T-helper 1 cell (primary cell): ENCODE measurements at regions not wholly inside any gene's neighbourhood (a gene's known extent, or its start where the extent isn't known, plus 50 kb on each side); places are given as distances from the start of the nearest gene placed in this dataset.
"Not testable (repeated sequence)": the region's sequence is repeated elsewhere in the genome, so short reads cannot be mapped to it uniquely, and the experiment has no call there.

Experiments used
- DNase-seq, 5 donors: peaks; one replicate each; pipeline ENCODE4 v3.0.0-alpha.2; 2012 to 2020

- DNase-seq = no peak
Measured at GRCh38 chr14:56057071-56057741, 61.0 kb upstream of the PELI2 start.

- DNase-seq = no peak
Measured at GRCh38 chr14:56057767-56058166, 60.4 kb upstream of the PELI2 start.

GRCh38 chr14:56059054-56059453 is 59.2 kb upstream of the PELI2 start:
- no peak for DNase-seq

GRCh38 chr14:56061051-56061450 is 57.2 kb upstream of the PELI2 start:
- DNase-seq = no peak

- DNase-seq = no peak
Measured at GRCh38 chr14:56063131-56063530, 55.1 kb upstream of the PELI2 start.

GRCh38 chr14:56064513-56064912 is 53.7 kb upstream of the PELI2 start:
- DNase-seq = no peak

- DNase-seq = not testable (repeated sequence)
Measured at GRCh38 chr14:56065199-56065598, 53.0 kb upstream of the PELI2 start.

GRCh38 chr14:56065621-56066290 is 52.5 kb upstream of the PELI2 start:
- DNase-seq = no peak
